ENCODE measurements at regions not wholly inside any gene's neighbourhood (a gene's known extent, or its start where the extent isn't known, plus 50 kb on each side); places are given as distances from the start of the nearest gene placed in this dataset.
A peak's percentile ranks its signal among the peaks of the same experiment; 100 is the strongest.

DNA sequence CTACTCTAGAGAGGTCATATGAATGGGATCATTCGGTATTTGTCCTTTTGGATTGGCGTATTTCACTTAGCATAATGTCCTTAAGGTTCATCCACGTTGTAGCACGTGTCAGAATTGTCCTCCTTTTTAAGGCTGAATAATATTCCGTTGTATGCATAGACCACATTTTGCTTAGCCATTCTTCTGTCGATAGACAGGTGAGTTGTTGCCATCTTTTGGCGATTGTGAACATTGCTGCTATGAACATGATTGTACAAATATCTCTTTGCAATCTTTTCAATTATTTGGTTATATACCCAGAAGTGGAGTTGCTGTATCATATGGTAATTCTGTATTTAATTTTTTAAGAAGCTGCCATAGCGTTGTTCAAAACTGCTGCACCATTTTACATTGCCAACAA is 52.4 kb upstream of the GOLGA8J start:
- DNase-seq (ENCODE audit: low read depth in 1 of 2, low spot score in 1 of 2): no peak
- TF ChIP-seq CTCF (IDR thresholded peaks at IDR 0.05; ENCODE audit: low read depth, low read length): no peak
- Histone ChIP-seq H3K9me3 (ENCODE audit: low read depth) (no peaks in the 10 kb centered on the region), H3K27me3 (no peaks in the 10 kb centered on the region), H3K27ac (no peak overlapping the region), H3K36me3 (no peaks in the 10 kb centered on the region), H3K4me3 (no peak overlapping the region), H3K4me1 (ENCODE audit: low read depth) (no peaks in the 10 kb centered on the region)

DNA sequence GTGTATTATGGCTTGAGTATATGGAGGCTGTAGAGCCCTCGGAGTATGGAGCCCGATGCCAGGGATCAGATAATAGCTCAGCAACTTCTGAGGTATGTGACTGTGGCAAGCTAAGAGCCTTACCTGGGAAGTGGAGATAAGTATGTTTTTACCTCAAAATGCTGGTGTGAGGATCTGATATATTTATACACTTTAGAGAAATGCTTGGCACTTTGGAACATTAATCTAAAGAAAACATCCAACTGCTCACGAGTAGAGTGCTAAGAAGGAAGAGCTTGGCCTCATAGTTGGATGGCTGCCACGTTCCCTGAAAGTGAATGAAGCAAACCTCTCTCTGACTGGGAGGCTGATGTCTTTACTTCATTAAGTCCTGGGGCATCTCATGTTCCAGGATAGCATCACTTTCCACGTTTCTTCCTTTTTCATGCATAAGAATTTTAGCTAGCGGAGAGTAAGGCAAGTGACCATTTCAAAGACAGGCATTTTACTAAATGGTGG is 58.9 kb upstream of the GOLGA8J start:
- TF ChIP-seq CTCF (IDR thresholded peaks at IDR 0.05; ENCODE audit: low read depth, low read length): no peak
- Histone ChIP-seq H3K27ac (no peak overlapping the region), H3K4me3 (no peak overlapping the region), H3K36me3 (no peaks in the 10 kb centered on the region), H3K9me3 (ENCODE audit: low read depth) (no peaks in the 10 kb centered on the region), H3K27me3 (no peaks in the 10 kb centered on the region), H3K4me1 (ENCODE audit: low read depth) (no peaks in the 10 kb centered on the region)
- peak in 1 of 2 donors; percentile 63 for DNase-seq (ENCODE audit: low read depth in 1 of 2, low spot score in 1 of 2)

DNA sequence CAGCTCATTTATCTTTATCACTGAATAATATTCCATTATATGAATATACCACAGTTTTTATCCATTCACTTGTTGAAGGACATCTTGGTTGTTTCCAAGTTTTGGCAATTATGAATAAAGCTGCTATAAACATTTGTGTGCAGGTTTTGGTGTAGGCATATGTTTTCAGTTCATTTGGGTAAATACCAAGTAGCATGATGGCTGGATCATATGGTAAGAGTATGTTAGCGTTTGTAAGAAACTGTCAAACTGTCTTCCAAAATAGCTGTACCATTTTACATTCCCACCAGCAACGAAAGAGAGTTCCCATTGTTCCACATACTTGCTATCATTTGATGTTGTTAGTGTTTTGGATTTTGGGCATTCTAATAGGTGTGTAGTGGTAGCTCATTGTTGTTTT is 72.0 kb upstream of the GOLGA8J start:
- Histone ChIP-seq H3K9me3 (ENCODE audit: low read depth) (no peaks in the 10 kb centered on the region), H3K27me3 (no peaks in the 10 kb centered on the region), H3K4me1 (ENCODE audit: low read depth) (no peaks in the 10 kb centered on the region), H3K36me3 (no peaks in the 10 kb centered on the region), H3K27ac (no peak overlapping the region), H3K4me3 (no peak overlapping the region)
- no peak for DNase-seq (ENCODE audit: low read depth in 1 of 2, low spot score in 1 of 2)
- no peak for TF ChIP-seq CTCF (IDR thresholded peaks at IDR 0.05; ENCODE audit: low read depth, low read length)

- H3K27me3 ChIP-seq: no peaks in the 10 kb centered on the region
- no peaks in the 10 kb centered on the region for H3K4me1 ChIP-seq (ENCODE audit: low read depth)
- H3K9me3 ChIP-seq (ENCODE audit: low read depth): no peaks in the 10 kb centered on the region
- DNase-seq (ENCODE audit: low read depth in 1 of 2, low spot score in 1 of 2): no peak
- no peak for TF ChIP-seq CTCF (IDR thresholded peaks at IDR 0.05; ENCODE audit: low read depth, low read length)
- no peak overlapping the region for H3K4me3 ChIP-seq
- no peak overlapping the region for H3K27ac ChIP-seq
- no peaks in the 10 kb centered on the region for H3K36me3 ChIP-seq
Observed at GRCh38 chr15:30008156-30008555, 74.6 kb upstream of the GOLGA8J start.

GRCh38 chr15:30001602-30002001 is 81.2 kb upstream of the GOLGA8J start:
- no peaks in the 10 kb centered on the region for H3K36me3 ChIP-seq
- no peak for TF ChIP-seq CTCF (IDR thresholded peaks at IDR 0.05; ENCODE audit: low read depth, low read length)
- no peaks in the 10 kb centered on the region for H3K9me3 ChIP-seq (ENCODE audit: low read depth)
- DNase-seq (ENCODE audit: low read depth in 1 of 2, low spot score in 1 of 2): no peak
- no peaks in the 10 kb centered on the region for H3K4me1 ChIP-seq (ENCODE audit: low read depth)
- no peaks in the 10 kb centered on the region for H3K27me3 ChIP-seq
- no peak overlapping the region for H3K27ac ChIP-seq
- H3K4me3 ChIP-seq: no peak overlapping the region

- no peak for TF ChIP-seq CTCF (IDR thresholded peaks at IDR 0.05; ENCODE audit: low read depth, low read length)
- DNase-seq (ENCODE audit: low read depth in 1 of 2, low spot score in 1 of 2): no peak
Observed at GRCh38 chr15:29998033-29998432, 84.7 kb upstream of the GOLGA8J start.

More at GRCh38 chr15:29998033-29998432, 84.7 kb upstream of the GOLGA8J start:
- no peaks in the 10 kb centered on the region for H3K4me1 ChIP-seq (ENCODE audit: low read depth)
- no peak overlapping the region for H3K4me3 ChIP-seq
- H3K27ac ChIP-seq: no peak overlapping the region
- H3K27me3 ChIP-seq: no peaks in the 10 kb centered on the region
- no peaks in the 10 kb centered on the region for H3K36me3 ChIP-seq
- H3K9me3 ChIP-seq (ENCODE audit: low read depth): no peaks in the 10 kb centered on the region

All from cardiac muscle cell (in vitro differentiated cells and primary cell).